Ovary (tissue), 3 donors: ENCODE measurements at regions not wholly inside any gene's neighbourhood (a gene's known extent, or its start where the extent isn't known, plus 50 kb on each side); places are given as distances from the start of the nearest gene placed in this dataset.

Source experiments
- CTCF ChIP-seq, 3 donors: fragments of 450-650 bp in 2 of 3; fragments of 200-600 bp in 1 of 3; IDR thresholded peaks; one replicate each; pipeline versions ENCODE4 v1.5.1 to v1.8.0; 2016 to 2022; ENCODE audit warnings: antibody characterized with exemption in 3 of 3, mild to moderate bottlenecking in 1 of 3
- EP300 ChIP-seq: sonication (generic); formaldehyde crosslinking; IDR thresholded peaks from one replicate; pipeline ENCODE4 v1.6.1; 2017; ENCODE audit warnings: antibody characterized with exemption
- POLR2A ChIP-seq: fragments of 450-650 bp; IDR thresholded peaks from one replicate; pipeline ENCODE4 v1.6.1; 2017; ENCODE audit warnings: antibody characterized with exemption, mild to moderate bottlenecking, moderate library complexity
- donor health status: DM: no; HTN: no; CAD: no.

DNA sequence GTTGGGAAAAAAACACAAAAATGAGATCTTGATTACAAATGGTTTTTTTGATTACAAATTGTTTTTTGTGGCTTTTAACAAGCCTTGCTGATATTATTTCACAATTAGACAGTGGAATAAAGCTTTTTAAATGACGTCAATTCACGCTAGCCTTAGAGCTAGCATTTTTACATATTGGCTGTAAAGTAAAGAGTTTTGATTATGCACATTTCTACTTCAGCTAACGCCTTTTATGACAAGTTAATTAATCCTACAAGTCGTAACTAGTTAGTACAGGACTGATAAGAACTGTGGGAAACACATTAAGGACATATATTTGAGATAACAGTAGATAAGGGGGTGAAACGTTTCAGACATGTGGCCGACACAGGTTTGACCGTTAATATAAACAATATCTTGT lies 95.7 kb upstream of the ATXN3L start:
- no peak for TF ChIP-seq CTCF (IDR thresholded peaks at IDR 0.05)
- TF ChIP-seq POLR2A, result no peak
- TF ChIP-seq EP300, result no peak
